CD4-positive, alpha-beta T cell treated with Interleukin-17A for 1 hour (primary cell): ENCODE measurements at regions not wholly inside any gene's neighbourhood (a gene's known extent, or its start where the extent isn't known, plus 50 kb on each side); places are given as distances from the start of the nearest gene placed in this dataset.

Source experiments
- DNase-seq: peaks from one replicate; pipeline ENCODE4 v3.0.0-alpha.2; 2020

- DNase-seq, result no peak
These were observed 686.3 kb downstream of the FGF9 start for GRCh38 chr13:22357132-22357531.

- DNase-seq, result no peak
These were observed 698.2 kb downstream of the FGF9 start for GRCh38 chr13:22369090-22369489.

DNA sequence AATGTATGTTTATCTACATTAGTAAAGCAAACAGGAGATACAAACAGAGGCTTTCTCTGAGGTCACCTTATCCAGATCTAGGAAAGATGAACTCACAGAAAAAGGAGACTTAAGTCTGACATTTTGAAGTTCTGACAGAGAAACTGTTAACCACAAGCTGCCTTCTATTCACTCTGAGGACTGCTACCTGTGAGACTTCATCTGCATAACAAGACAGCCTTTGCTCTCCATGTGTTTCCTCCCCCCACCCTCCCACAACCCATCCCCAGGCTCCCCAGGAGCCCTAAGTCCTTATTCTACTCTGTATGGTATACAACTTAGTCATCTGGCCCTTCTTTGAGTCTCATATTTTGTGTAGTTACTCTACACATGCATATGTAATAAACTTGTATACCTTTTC lies 699.0 kb downstream of the FGF9 start:
- DNase-seq, result no peak

DNA sequence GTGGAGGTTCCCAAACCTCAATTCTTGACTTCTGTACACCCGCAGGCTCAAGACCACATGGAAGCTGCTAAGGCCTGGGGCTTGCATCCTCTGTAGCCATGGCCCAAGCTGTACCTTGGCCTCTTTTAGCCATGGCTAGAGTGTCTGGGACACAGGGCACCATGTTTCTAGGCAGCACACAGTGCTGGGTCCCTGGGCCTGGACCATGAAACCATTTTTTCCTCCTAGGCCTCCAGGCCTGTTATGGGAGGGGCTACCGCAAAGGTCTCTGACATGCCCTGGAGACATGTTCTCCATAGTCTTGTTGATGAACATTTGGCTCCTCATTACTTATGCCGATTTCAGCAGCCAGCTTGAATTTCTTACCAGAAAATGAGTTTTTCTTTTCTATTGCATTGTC lies 701.4 kb downstream of the FGF9 start:
- no peak for DNase-seq

- DNase-seq, result no peak
These were observed 704.3 kb downstream of the FGF9 start for GRCh38 chr13:22375151-22375550.

- no peak for DNase-seq
These were observed 717.0 kb downstream of the FGF9 start for GRCh38 chr13:22387899-22388298.

- no peak for DNase-seq
These were observed 729.0 kb downstream of the FGF9 start for GRCh38 chr13:22399801-22400420.

- no peak for DNase-seq
These were observed 731.8 kb downstream of the FGF9 start for GRCh38 chr13:22402682-22403081.

DNA sequence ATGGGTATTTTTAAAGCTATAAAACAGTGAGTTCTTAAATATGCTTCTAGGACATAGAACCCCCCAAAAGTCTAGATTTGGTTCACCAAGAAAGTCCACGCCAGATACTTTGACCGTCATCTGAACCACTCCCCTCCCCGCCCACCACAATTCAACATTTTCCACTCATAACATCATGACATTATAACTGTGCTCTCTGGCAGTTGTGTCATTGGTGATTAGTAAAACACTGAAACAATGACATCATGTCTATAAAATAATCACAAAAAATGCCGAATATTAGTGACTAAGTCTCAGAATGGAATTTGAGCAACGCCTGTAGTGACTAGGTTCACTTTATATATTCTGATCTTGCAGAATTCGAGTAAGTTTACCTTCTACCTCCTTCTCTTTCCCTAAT lies 732.3 kb downstream of the FGF9 start:
- no peak for DNase-seq

DNA sequence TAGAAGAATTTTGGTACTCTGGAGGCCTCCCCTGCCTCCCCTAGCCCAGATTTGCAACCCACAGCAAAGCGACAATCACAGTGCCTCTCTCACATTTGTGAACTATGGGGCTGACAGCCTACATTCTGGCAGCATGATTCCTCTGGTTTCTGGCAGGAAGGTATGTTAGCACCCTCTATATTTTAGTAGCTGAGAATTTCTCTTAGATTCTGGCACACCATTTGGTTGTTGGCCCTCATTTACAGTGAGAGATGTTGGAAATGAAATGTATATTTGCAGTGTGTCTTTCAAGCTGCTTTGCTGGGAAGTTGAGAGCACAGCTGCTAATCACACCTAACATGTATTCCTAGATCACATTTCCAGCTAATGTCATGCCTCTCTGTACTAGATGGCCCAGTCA lies 735.0 kb downstream of the FGF9 start:
- DNase-seq, result no peak

DNA sequence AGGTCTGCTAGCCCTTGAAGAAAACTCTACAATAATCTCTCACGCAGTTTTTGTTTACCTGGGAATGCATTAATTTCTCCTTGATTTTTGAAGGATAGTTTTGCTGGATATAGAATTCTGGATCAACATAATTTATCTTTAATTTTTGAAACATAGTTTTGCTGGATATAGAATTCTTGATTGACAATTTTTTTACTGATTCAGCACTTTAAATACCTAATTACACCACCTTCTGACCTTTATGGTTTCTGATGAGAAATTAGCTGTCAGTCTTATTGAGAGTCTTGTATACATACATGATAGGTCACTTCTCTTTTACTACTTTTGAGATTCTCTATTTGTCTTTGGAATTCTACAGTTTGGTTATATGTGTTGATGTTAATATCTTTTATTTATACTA lies 741.6 kb downstream of the FGF9 start:
- DNase-seq, result no peak

- no peak for DNase-seq
These were observed 751.1 kb downstream of the FGF9 start for GRCh38 chr13:22422023-22422422.

- no peak for DNase-seq
These were observed 751.8 kb downstream of the FGF9 start for GRCh38 chr13:22422712-22423111.

GRCh38 chr13:22423261-22423660 lies 752.4 kb downstream of the FGF9 start:
- no peak for DNase-seq

- DNase-seq, result no peak
These were observed 754.2 kb downstream of the FGF9 start for GRCh38 chr13:22425087-22425486.

- no peak for DNase-seq
These were observed 753.7 kb upstream of the SGCG start for GRCh38 chr13:22427066-22427465.

DNA sequence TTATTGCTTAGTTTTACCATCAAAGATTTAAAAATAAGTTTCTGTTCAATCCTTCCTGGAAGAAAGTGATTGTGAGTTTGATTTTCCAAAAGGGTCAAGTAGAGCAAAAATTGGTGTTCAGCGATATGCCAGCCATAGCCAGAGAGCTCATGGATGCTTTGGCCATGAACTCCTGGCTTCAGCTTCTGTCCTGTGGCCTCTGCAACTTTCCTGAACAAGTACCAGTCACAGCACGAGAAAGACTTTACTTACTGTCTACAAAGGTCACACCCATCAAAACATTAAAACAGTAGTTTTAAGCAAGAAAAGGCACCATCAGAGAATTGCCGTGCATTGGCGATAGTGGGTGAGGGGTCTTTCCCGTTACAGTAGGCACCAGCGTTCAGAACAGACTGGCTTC lies 753.0 kb upstream of the SGCG start:
- no peak for DNase-seq

DNA sequence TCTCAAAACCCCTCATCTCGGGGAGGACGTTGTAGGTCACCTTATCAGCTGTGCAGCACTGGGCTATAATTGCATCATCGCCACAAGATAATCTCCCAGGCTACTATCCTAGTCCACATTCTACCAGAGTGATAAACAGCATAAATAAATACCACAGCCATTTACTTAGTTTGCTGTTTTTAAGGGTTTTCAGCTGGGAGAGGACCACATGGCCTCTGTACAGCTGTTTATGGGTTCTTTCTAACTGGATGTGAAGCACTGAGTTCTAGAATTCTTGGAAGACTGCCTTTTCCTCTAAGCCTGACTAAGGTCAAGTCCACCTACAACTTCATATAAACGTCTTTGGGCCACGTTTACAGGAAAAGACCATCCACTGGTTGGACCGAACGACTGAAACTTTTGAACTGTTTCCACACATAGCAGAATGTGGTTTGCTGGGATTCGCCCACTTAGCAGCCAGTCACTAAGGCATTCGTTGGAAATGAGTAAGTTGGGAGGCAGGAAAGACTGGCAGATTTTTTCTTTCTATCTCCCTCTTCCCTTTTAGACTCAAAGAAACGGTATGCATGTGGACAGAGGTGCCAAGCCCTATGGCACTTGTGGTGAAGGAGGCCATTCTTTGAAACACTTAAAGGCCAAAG lies 752.5 kb upstream of the SGCG start:
- no peak for DNase-seq

GRCh38 chr13:22432690-22433089 lies 748.1 kb upstream of the SGCG start:
- no peak for DNase-seq

DNA sequence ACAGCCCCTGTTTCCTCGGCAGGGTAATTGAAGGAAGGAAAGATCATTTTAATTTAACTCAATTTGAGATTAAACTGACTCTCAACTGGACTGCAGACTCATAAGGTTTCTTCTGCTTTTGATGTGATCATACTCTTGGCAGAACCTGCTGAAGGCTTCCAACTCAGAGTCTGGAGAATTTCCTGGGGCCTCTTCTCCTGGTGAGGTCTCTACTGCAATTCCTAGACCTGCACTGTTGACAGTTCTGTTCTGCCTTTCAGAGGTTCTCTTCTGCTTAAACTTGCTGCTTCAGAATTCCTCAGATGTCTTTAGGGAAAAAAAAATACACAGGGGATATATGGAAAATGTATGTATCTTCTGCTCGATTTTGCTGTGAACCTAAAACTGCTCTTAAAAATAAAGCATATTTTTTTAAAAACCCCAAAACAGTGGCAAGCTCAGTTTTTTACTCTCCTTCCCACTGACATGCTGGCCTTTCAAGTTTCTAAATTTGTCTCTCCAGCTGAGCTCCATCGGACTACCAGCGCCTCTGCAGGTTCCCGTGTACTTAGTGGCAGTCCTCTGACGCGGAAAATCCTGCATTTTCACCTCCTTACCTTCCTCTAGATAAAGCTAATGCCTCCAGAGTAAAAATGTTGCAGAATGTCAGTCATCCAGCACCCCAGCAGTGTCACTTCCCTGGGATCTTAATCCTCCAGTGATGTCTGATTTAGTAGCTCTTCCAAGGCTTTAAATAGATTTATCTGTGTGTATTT lies 733.5 kb upstream of the SGCG start:
- DNase-seq, result no peak

DNA sequence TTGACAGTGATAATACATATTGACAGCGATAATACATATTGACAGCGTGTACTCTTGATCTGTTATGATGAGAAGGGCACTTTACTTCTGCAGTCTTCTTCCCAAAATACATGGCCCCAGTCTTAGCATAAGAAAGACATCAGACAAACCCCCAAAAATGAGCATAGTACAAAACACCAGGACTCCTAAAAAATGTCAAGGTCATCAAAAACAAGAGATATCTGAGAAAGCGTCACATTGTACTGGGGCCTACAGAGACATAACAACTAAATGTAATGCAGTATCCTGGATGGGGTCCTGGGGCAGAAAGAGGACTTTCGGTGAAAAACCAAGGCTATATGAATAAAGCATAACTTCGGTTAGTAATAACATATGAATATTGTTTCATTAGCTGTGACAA lies 731.5 kb upstream of the SGCG start:
- DNase-seq, result no peak

DNA sequence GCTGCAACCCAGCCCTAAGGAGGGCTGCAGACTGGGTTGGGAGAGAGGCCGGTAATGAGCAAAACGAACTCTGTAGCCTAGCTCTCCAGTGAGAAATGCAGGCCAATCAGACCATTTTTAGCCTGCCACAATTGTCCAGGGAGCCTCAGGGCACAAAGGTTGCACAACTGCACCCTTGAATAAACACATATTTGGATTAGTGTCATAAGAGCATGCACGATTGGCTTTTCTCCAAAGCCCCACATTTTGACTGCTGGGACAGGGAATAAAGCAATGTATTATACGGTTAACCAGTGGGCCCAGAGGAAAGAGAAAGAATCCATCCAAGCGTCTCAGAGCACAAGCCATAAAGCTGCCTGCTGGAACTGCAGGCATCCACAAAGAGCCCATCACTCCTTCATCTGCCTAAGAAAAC lies 729.4 kb upstream of the SGCG start:
- DNase-seq, result no peak

DNA sequence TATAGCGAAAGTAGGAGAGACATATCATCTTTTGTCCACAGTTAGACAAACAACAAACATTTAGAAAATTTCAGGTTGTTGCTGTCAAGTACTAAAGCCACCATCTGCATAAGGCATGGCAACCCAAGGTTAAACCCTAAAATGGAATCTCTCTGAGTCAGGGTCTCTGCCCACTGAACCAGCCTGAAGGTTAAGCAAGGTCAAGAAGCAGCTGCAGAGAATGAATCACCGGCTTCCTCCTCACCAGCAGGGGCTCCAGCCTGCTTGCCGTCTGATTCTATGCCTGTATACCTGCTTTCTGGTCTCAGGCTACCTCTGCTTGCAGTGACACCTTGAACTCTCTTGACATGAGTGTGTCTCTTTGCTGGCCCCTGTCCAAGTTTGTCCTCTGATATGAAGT lies 726.2 kb upstream of the SGCG start:
- no peak for DNase-seq

DNA sequence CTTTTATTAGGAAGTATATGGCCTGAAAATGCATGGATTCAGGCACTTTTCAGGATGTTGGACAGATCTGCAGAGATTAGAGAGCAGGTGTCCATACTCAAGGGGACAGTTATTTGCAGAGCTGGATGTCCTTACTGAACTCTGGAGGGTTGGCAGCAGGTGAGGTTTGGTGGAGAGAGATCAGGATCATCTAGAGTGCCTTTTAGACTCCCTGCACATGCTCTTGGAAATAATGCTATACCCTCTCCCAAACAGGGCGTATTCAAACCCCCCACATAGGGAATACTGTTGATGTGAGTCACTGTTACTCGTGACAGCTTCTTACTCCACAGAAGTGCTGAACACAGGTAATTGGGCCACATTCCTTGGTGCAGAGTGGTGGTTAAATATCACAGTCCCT lies 725.7 kb upstream of the SGCG start:
- DNase-seq, result no peak
